Liver (tissue), 3 donors: ENCODE measurements at regions not wholly inside any gene's neighbourhood (a gene's known extent, or its start where the extent isn't known, plus 50 kb on each side); places are given as distances from the start of the nearest gene placed in this dataset.

Experiments used
- MAX ChIP-seq: IDR thresholded peaks from 2 replicates; pipeline ENCODE4 v1.6.1; 2016; ENCODE audit warnings: antibody characterized with exemption
- SP1 ChIP-seq: IDR thresholded peaks from 2 replicates; pipeline ENCODE4 v1.6.1; 2018; ENCODE audit warnings: antibody characterized with exemption, mild to moderate bottlenecking
- TF ChIP-seq, protein P1 (sequence below): fragments of 150-350 bp; IDR thresholded peaks from 2 replicates; pipeline ENCODE4 v1.5.1; 2017; ENCODE audit warnings: improper control_type of control experiment, low read depth, low read length; ENCODE audit not compliant: missing input control
- donor health status: healthy.
- donor health status: healthy.

DNA sequence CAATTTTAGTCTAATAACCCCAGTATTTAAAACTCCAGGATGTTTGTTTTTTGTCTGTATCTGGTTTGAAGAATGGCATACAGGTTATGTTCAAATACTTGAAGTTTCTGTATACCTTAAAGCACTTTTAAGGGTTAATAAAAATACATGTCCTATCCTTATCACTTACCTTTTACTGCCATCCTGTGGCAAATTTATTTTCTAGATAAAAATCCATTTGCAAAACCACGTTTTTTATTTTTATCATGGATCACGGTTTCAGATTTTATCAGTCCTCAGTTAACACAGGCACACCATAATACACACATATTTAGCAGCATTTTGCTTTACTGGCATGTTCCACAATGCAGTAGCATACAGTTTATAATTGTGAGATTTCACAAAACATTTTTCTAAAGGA is 113.3 kb upstream of the H2AZ1 start:
- TF ChIP-seq SP1 (no peak), MAX (no peak)
- TF ChIP-seq, protein P1, sequence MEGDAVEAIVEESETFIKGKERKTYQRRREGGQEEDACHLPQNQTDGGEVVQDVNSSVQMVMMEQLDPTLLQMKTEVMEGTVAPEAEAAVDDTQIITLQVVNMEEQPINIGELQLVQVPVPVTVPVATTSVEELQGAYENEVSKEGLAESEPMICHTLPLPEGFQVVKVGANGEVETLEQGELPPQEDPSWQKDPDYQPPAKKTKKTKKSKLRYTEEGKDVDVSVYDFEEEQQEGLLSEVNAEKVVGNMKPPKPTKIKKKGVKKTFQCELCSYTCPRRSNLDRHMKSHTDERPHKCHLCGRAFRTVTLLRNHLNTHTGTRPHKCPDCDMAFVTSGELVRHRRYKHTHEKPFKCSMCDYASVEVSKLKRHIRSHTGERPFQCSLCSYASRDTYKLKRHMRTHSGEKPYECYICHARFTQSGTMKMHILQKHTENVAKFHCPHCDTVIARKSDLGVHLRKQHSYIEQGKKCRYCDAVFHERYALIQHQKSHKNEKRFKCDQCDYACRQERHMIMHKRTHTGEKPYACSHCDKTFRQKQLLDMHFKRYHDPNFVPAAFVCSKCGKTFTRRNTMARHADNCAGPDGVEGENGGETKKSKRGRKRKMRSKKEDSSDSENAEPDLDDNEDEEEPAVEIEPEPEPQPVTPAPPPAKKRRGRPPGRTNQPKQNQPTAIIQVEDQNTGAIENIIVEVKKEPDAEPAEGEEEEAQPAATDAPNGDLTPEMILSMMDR: no peak
